GM19238 (cell line): ENCODE measurements at regions not wholly inside any gene's neighbourhood (a gene's known extent, or its start where the extent isn't known, plus 50 kb on each side); places are given as distances from the start of the nearest gene placed in this dataset.

Experiments
- DNase-seq: peaks from one replicate; pipeline ENCODE4 v3.0.0; 2011; ENCODE audit warnings: low spot score; ENCODE audit not compliant: insufficient read length

DNA sequence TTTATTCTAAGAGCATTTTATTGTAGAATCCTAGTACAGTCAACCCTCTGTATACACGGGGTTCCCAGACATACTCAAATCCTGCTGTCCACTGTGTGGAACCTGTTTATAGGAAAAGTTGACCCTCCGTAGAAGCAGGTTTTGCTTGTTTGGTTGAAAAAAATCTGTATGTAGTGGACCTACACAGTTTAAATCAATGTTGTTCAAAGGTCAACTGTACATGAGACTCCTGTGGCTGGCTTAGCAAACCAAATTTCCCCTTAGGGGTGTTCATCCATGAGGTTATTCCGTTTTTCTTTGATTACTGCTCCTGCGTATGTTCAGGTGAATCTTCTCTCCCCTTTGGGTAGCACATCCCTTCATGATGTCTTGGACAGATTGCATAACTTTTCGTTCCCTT is 387.0 kb upstream of the ZFP64 start:
- DNase-seq, result no peak

DNA sequence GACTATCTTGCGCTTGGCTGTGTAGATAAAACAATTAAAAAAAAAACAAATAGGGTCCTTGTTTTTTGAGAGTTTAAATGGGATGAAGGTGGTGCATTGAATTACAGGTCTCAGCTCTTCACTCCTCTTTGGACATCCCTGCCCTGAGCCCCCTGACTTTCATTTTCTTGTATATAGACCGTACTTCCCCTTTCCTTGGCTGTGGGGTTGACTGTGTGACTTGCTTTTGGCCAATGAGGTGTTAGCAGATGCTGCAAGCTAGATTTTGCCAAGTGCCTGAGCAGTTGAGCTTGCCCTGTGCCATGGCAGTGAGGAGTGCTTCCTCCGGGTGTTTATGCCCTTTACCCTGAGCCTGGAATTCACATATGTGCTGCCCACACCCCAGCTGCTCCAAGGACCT is 386.1 kb upstream of the ZFP64 start:
- no peak for DNase-seq

DNA sequence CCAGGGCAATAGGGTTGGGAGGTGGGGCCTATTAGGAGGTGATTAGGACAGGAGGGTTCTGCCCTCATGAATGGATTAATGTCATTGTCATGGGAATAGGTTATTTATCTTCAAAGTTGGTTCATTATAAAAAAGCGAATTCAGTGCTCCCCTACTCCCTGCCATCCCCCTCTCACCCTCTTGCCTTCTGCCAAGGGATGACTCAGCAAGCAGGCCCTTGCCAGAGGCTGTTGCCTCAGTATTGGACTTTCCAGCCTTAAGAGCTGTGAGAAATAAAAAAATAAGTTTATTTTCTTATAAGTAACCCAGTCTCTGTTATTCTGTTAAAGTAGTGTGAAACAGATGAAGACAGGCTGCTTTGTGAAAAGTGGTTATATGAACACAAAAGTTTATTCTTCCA is 381.1 kb upstream of the ZFP64 start:
- DNase-seq, result no peak

DNA sequence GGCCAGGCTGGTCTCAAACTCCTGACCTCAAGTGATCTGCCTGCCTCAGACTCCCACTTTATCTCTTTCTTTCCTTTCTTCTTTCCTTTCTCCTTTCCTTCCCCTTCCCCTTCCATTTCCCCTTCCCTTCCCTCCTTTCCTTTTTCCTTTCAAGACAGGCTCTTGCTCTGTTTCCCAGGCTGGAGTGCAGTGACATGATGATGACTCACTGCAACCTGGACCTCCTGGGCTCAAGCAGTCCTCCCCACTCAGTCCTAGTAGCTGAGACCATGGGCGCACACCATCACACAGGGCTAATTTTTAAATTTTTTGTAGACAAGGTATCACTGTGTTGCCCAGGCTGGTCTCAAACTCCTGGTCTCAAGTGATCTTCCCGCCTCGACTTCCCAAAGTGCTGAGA is 377.6 kb upstream of the ZFP64 start:
- DNase-seq, result no peak

DNA sequence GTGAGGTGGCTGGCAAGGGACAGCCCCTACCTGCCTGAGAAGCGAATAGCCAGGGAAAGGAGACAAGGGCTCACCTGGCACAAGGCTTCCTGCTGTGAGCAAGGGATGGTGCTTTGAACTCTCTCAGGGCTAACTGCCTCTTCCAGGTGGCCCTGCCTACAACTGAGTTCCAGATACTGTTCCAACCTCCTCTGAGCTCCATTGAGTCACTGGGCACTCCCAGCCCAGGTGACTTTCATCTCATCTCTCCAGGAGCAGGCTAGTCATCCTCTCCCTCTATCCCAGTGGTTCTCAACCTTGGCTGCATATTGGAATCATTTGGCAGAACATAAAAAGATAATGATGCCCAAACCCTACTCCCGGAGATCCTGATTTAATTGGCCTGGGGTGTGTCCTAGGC is 374.0 kb upstream of the ZFP64 start:
- DNase-seq, result no peak

DNA sequence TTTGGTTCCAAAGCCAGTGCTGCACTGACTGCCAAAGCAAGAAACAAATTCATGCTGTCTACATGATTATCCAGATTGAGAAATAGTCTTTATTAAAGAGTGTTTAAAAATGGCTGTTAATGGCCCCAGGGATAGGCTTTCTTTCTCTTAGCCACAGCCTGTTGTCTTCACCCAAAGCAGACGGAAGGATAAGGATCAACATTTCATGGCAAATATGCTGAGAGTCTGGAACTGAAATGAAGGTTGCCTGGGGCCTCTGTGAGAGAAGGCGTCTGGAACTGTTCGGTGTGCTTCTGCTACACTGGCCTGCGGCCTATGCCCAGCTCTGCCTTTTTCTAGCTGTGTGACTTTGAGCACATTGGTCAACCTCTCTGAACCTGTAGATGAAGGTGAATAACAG is 373.0 kb upstream of the ZFP64 start:
- no peak for DNase-seq

DNA sequence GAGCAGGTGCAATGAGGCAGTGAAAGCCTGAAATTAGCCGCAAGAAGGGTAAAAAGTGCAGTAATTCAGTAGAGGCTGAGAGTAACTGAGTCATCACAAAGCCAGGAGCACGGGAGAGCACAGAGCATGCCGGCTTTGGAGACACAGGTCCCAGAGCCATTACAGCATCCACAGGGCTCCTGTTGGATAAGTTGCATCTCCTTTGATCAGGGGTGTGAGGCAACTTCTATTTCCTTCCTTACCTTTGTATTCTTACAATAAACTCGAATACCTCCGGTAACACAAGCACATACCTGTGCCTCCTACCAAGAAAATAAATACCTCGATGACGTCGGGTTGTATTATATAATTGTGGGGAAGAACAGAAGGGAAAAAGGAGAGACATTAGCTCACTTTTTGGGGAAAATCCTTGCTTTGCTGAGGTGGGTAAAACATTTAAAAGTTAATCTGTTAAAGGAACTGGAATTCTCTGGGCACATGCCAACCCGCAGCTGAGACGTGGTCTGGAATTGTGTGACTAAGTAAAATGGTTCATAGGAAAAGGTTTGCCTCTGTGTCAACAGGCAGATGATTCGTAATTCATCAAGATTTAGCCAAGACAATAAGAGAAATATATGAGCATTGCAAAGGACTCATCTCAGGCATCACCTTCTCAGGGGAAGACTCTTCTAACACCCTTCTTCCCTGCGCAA is 360.7 kb upstream of the ZFP64 start:
- DNase-seq, result no peak

DNA sequence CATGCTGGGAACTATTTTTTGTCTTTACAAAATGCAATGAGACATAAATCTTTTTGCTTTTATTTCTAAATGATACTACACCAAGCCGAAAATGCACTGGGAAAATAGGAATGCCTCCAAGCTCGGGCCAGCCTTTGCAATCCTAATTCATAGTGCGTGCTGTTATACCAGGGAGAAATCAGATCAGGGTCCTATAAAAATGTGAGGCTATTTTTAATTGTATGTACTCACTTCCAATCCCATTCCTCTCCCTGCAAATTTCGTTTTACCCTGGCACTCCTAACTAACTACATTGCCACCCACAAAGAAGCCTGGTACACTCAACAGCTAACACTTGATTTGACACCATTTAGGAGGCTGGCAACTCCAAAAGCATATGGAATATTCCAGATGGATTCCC is 350.6 kb upstream of the ZFP64 start:
- DNase-seq, result no peak

DNA sequence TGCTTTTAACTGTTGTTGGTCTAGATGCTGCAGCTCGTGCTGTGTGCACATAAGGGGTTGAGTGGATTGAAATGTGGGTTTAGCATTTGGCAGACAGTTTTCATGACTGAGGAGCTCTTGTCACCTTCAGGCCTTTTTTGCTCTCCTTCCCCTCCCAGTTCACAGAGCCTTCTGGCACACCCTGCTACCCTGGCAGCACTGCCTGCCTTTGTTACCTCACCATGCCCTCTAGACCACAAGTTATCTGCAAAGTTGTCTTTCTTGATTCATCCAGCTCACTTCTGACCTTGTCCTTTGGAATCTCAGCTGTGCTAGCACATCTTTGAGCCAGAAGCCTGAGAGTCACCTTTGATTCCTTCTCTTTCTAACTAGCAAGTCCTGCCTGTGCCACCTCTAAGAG is 348.9 kb upstream of the ZFP64 start:
- DNase-seq, result no peak

DNA sequence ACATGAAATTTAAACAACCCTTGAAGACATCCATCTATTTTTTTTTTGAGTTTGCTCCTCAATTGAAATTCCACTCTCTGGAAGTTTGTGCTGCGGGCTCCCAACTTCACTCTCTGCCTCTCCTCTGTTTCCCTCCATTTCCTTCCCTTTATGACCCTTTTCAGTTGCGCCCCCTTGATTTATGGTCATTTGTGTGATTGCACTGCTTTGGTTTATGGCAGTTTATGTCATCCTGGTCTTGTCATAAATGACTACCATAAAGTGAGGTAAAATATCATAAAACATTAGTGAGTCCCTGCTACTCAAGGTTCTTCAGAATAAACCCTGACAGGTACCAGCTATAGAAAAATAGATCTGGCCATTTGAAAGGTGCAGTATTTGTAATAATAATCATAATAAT is 348.3 kb upstream of the ZFP64 start:
- no peak for DNase-seq

DNA sequence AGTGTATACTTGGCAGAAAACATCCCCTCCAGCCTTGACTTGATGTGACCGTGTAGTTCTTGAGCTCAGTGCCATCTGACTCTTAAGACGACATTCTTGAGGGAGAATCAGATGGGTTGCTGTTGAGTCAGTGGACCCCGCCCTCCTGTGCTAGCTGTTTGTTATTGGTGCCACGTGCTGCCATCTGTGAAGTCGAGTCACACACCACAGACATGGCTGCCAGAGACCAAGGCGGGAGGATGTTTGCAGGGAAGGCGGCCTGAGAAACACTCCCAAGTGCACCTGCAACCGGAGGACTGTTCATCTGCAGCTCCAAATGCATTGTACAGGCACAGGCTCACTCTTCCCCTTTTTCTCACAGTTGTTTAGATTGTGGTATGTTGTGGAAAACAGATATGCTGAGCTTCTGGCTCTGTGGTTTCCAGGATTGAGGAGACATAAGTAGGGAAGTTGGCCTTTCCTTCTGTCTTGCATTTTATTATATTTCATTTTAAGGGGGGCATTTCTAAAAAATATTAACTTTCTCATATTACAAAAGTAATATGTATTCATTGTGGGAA is 345.3 kb upstream of the ZFP64 start:
- DNase-seq, result no peak

DNA sequence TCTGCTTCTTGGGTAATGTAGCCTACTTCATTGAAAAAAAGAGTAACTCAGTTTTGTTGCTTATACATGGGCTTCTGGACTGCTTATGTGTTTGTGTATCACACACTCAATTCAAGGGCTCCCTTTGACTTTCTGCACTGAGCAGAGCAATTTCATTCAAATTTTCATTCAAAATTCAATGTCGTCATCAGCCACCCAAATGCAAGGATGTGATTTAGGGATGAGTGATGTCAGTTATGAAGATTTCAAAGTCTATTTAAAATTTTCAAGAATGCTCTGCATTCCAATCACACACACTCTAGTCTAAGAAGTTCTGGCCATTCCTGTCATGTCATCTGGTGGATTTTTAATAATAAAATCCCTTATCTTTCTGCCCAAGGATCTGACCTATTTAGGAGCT is 344.5 kb upstream of the ZFP64 start:
- no peak for DNase-seq

DNA sequence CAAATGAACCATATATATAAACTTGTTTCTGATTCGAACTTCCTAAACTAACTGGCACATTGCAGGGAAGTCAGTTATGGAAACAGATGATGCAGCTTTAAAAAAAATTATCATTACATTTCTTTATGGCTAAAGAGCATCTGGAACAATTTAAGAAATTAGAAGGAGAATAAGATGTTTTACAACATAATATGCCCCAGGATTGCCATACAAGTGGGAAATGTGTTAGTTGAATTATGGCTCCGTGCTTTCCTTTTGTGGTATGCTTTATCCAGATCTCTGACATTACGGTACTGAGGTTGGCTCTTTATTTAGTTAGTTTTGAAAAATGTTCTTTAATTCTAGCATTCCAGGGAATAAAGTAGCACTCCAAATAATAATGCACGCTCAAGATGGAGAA is 343.0 kb upstream of the ZFP64 start:
- DNase-seq, result no peak

DNA sequence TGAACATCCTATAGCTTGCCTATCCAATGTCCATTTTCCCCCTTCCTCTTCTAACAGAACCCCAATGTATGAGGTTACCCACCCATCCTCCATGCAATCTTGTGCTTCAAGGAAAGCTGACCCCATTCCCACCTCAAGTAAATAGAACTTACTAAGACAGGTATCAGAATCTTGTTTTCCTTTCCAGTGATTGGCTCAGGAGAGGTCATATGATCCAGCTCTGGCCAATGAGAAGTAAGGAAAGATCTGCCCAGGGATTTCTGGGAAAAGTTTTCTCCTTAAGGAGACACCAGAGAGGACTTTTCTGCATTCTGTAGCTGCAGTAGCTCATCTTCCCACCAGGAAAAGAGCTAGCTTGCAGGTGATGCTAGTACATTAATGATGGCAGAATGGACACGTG is 341.8 kb upstream of the ZFP64 start:
- no peak for DNase-seq

DNA sequence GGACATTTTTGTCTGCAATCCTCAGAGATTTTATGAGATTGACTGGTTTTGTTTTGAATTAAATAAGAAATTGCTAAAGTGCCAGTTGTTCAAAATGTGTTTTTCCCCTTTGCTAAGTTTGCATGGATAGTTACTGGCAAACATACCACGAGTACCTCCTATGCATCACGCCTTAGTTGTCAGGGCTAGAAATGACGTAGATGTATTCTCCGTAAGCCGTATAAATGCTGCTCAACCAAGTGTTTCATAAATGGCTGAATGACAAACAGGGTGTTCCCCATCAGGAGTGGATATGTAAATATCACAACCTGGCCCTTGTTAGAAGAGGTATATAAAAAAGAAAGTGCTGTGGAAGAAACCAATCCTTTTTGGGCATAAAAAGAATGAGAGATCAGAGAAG is 341.1 kb upstream of the ZFP64 start:
- DNase-seq, result no peak

DNA sequence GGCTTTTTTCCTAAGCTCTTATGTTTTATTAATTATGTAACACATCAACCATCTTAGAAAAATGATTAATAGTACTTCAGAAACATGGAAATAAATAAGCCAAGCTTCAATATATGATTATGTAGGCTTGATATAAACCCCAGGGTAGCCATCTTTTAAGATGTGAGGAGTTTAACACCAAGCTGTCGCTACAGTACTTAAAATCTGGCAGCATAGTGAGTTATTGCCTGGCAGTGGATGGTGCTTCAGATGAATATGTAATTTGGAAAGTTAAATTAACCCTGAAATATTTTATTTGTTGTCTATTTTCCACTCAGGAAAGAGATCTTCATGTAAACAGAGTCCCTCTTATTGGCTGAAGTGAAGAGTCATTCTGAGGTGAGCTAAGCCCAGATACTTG is 339.0 kb upstream of the ZFP64 start:
- DNase-seq, result no peak

DNA sequence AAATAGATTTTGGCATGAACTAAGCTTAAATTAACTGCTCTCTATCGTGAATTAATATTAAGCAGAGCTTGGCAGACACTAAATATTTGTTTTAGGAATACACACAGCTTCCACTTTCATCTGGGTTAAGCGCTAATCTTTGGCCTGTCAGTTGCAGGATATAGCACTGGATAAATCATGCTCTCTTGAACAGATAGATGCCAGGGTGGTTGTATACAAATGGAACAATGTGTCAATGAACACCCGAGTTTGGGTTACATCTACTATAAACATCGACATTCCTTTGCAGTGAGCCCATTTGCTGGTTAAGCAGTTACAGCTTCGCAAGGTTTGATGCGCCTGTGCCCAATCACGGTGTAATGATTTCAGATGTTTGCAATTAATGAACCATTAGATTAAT is 338.2 kb upstream of the ZFP64 start:
- no peak for DNase-seq

DNA sequence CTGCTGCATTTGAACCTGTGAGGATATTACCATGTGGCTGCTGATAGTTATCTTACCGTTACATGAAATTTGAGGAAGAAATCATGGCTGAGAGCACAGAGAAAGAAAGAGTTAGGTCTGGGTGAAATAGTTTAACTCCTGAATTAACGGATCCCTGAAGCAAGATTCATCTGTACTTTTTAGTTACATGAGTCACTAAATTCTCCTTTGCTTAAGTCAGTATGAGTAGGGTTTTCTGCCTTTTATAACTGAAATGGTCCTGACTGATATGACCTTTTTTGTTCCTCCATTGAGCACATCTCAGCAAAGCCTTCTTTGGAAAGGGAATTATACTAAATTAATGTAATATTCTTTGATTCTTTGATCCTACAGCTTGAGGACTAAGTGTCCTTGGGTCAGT is 333.3 kb upstream of the ZFP64 start:
- DNase-seq, result no peak

DNA sequence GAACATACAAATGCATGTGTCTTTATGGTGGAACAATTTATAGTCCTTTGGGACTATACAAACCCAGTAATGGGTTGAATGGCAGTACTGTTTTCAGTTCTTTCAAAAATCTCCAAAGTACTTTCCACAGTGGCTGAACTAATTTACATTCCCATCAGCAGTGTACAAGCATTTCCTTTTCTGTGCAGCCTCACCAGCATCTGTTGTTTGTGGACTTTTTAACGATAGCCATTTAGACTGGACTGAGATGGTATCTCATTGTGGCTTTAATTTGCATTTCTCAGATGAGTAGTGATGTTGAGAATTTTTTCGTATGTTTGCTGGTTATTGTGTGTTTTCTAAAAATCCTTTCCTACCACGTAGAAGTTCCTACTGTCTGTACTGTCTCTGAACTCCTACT is 327.2 kb upstream of the ZFP64 start:
- no peak for DNase-seq

DNA sequence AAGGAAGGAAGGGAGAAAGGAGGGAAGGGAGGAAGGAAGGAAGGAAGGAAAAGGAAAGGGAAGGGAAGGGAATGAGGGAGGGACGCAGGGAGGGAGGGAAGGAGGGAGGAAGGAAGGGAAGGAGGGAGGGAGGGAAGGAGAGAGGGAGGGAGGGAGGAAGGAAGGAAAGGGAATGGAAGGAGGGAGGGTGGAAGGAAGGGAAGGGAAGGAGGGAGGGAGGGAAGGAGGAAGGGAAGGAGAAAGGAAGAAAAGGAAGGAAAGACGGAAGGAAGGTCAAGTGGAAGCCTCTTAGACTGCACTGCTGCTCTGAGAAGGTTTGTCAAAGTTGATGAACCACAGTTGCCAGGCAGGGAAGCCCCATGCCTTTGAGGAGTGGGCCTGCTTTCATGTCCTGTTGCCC is 324.3 kb upstream of the ZFP64 start:
- DNase-seq, result no peak

DNA sequence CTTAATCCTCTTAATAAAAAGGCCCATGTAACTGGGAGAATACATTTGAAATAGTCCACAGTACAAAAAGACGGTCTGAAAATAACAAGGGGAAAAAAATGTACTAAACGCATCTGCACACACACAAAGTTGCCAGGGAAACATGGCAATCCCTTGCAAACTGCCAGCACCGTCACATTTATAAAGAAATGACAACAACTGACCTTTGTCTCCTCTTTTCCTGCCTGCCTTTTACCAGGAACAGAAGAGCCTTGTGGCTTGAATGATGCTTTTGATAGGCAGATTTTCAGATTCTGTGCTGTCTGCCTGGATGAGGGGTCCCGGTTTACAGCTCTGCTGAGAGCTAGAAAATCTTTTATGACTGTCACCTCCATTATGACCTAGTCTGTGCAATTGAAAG is 308.6 kb upstream of the ZFP64 start:
- DNase-seq, result no peak

DNA sequence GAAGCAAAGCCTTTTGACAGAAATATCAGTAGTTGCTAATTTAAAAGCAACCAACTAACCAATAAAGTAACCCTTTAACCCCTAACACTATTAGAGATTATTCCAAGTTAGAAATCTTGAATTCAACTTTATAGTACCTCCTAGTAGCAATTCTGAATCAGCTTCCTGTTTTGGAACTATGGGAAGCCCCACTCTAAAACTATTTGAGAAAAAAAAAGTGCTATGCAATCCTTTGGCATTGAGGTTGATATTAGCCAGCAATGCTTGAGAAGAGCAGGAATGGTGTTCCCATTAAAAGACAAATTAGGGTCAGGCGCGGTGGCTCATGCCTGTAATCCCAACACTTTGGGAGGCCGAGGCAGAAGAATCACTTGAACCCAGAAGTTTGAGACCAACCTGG is 306.2 kb upstream of the ZFP64 start:
- no peak for DNase-seq

DNA sequence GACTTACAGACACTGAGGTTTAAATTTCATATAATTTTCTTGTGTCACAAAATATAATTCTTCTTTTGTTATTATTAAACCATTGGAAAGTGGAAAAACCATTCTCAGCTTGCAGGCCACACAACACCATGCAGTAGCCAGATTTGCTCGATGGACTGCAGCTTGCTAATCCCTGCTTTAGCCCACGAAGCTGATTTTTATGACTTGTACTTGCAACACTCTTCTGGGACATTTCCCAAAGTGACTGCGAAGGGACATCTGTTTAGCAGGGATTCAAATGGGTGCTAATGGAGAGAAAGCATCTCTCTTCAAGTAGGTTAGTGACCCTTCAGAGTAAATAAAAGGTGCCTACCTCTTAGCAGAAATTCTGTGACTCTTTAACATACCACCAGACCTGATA is 304.6 kb upstream of the ZFP64 start:
- DNase-seq, result no peak

DNA sequence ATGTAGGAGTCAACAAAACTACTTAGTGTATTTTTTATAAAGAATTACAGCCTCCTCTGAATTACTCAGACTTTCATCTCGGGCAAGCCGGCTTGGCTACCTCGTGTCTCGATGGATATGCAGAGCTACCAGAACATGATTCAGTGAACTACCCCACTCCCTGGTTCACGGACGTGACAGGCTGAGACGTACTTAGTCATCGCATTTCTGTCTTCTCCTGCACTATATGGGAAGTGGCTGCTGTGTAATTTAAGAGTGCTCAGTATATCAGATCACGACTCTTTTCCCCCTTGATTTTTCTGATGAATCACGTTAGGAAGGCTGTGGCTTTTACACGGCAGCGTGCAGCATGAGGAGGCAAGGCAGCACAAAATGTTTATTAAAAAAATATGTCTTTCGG is 302.7 kb upstream of the ZFP64 start:
- no peak for DNase-seq
